ENCODE measurements at regions not wholly inside any gene's neighbourhood (a gene's known extent, or its start where the extent isn't known, plus 50 kb on each side); places are given as distances from the start of the nearest gene placed in this dataset.

DNA sequence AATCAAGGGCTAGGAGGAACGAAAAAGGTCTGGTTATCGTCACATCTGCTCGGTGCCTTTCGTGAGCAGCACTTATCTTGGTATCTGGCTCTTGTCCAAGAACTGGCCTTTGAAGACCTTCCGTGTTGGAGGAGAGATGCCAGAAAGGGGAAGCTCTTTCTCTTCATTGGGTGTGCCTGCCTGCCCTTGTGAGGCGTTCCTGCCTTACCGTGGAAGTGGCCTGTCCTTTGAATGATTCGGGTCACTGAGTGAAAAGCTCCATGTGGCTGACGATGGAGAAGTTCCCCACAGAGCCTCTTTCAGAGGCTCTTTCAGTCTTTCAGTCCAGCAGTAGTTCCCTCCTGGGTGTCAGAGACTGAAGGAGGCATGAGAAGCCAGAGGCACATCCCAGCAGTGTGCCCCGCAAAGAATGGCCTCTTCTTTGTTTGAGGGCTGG lies 121.5 kb upstream of the SLC10A2 start:
- CTCF ChIA-PET (ENCODE audit: partially characterized antibody), result interaction anchor here (0.8 to 2.4 kb wide), 11 partner anchors 7 to 696 kb away, joined by 3 to 8 read pairs (median 3); no protein-coding TSS in a partner anchor
- Histone ChIP-seq H3K4me1 (replicated peaks in 1 of 4; ENCODE audit: control insufficient read depth in 3 of 4, insufficient read depth in 4 of 4, low read length in 3 of 4) (no peaks in the 10 kb centered on the region; a peak in 1 of 7 replicates), H3K79me2 (ENCODE audit: control insufficient read depth in 1 of 2, insufficient read depth in 2 of 2, low read length in 2 of 2) (no peaks in the 10 kb centered on the region), H3K4ac (replicated peaks; ENCODE audit: insufficient read length, low read depth, low read length) (no peak overlapping the region), H3K9ac (replicated peaks in 1 of 4; ENCODE audit: extremely low read depth in 1 of 4, low read depth in 3 of 4, low read length in 3 of 4) (no peak overlapping the region), H3K36me3 (ENCODE audit: control insufficient read depth in 2 of 4, insufficient read depth in 4 of 4, low read length in 3 of 4) (no peaks in the 10 kb centered on the region), H4K8ac (ENCODE audit: extremely low read depth, insufficient read depth, low read length) (no peak overlapping the region), H2BK20ac (ENCODE audit: low read length) (no peak overlapping the region), H4K91ac (replicated peaks; ENCODE audit: insufficient read length, low read length) (no peak overlapping the region), H3K79me1 (ENCODE audit: low read depth, low read length) (no peaks in the 10 kb centered on the region), H4K5ac (ENCODE audit: insufficient read length, low read depth, low read length) (no peak overlapping the region), H2AK5ac (ENCODE audit: low read depth, low read length) (no peak overlapping the region), H2AFZ (ENCODE audit: low read length) (0 out of 2 replicates have a peak overlapping the region, but pooled peaks have one; percentile 8), H3K27ac (ENCODE audit: low read depth, low read length) (no peak overlapping the region), H3K9me3 (ENCODE audit: insufficient read depth in 2 of 2, low read depth in 1 of 2, low read length in 1 of 2) (no peaks in the 10 kb centered on the region), H3K27me3 (replicated peaks in 1 of 4; ENCODE audit: control insufficient read depth in 3 of 4, extremely low read depth in 1 of 4, insufficient read depth in 3 of 4, low read length in 3 of 4) (no peaks in the 10 kb centered on the region), H2BK15ac (ENCODE audit: low read length) (no peak overlapping the region), H3K4me2 (ENCODE audit: insufficient read depth in 1 of 2, low read depth in 2 of 2, low read length in 2 of 2) (no peak overlapping the region), H2BK120ac (replicated peaks; ENCODE audit: low read depth, low read length) (no peak overlapping the region), H3K18ac (ENCODE audit: extremely low read depth, low read length) (no peak overlapping the region), H3K56ac (replicated peaks; ENCODE audit: insufficient read length, low read depth, low read length) (no peak overlapping the region), H3K4me3 (ENCODE audit: extremely low read depth in 1 of 4, insufficient read depth in 2 of 4, low read depth in 3 of 4, low read length in 4 of 4) (no peak overlapping the region), H2BK12ac (ENCODE audit: low read depth, low read length) (0 out of 2 replicates have a peak overlapping the region, but pooled peaks have one; percentile 3), H3K23me2 (ENCODE audit: low read depth, low read length) (no peaks in the 10 kb centered on the region), H3K14ac (ENCODE audit: insufficient read length) (no peak overlapping the region), H3K23ac (ENCODE audit: insufficient read length) (no peak overlapping the region), H4K20me1 (replicated peaks in 1 of 2; ENCODE audit: control insufficient read depth in 1 of 2, insufficient read depth in 2 of 2, low read length in 2 of 2) (no peaks in the 10 kb centered on the region), H2BK5ac (ENCODE audit: low read depth, low read length) (no peak overlapping the region; the same call in 1 of the 2 replicates)
- 90% methylated on average over 10 of the region's 10 CpGs; no CpG with 5 or more reads in 1 of the 2 experiments for WGBS, 2 experiments (ENCODE audit: extremely low coverage in 1 of 2, insufficient coverage in 1 of 2, insufficient read length in 1 of 2, insufficient replicate concordance in 2 of 2, low coverage in 1 of 2, low lambda C conversion rate in 2 of 2, missing lambda C conversion rate in 1 of 2)
- TF ChIP-seq CHD1 (IDR thresholded peaks at IDR 0.05; ENCODE audit: low read depth, low read length), result no peak
- TF ChIP-seq CTBP2 (IDR thresholded peaks at IDR 0.05; ENCODE audit: borderline replicate concordance, insufficient read depth, insufficient read length, low read length), result no peak
- TF ChIP-seq GABPA (IDR thresholded peaks at IDR 0.05; ENCODE audit: borderline replicate concordance, insufficient read depth, low read length), result no peak
- no peak for TF ChIP-seq SP1 (IDR thresholded peaks at IDR 0.05; ENCODE audit: low read depth, low read length)
- TF ChIP-seq FOSL1 (IDR thresholded peaks at IDR 0.05; ENCODE audit: insufficient read depth, low read depth, low read length), result no peak
- no peak for TF ChIP-seq EP300 (IDR thresholded peaks at IDR 0.05; ENCODE audit: borderline replicate concordance in 1 of 2, low read depth in 2 of 2, low read length in 2 of 2)
- POLR2A ChIA-PET (ENCODE audit: partially characterized antibody), result no interaction called here
- DNase-seq (ENCODE audit: low read depth in 1 of 2, low spot score in 2 of 2) (no peak), FAIRE-seq (no peak)
